ENCODE measurements at regions not wholly inside any gene's neighbourhood (a gene's known extent, or its start where the extent isn't known, plus 50 kb on each side); places are given as distances from the start of the nearest gene placed in this dataset.

DNA sequence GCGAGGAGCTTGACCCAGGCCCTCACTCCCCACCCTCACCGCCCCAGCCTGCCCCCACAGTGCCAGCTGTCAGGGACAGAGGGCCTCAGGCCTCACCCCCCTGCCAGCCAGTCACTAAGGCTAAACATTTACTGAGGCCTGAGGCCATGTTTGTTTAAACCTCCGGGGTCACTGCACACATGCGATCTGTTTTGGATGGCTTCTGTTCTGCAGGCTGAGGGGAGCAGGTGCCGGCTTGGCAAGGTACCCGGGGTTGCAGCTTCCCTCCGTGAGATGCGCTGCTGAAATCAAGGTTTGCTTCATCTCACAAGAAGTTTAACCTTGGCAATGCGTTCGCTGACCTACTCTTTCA lies 103.3 kb upstream of the BOD1 start:
- DNase-seq (ENCODE audit: low spot score): no peak

DNA sequence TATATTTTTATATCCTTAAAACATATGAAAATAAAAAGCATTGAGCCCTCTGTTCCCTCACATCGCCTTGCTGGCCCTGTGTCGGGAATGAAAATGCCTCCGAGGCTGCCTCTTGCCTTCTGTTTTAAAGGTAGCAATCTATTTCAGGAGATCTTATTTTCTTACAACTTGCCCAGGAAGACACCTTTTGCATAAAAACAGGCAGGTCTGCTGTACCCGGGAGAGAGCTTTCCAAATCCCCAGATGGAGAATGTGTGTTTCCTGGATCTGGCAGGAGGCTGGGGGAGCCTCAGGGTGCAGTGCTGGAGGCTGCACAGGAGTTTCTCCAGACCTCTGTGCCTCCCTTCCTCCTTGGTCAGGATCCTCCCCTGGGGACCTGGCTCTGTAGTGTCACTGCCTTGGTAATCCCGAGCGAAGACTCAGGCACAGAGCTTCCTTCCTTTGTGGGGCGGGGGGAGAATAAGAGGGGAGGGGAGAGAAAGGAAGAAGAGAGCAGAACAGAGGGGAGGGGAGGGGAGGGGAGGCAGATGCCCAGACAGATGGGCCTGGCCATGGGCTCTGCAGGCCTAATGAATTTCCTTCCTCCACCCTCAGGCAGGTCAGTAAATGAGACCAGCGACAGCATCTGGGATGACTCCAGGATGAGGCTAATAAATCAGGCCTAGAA lies 104.0 kb upstream of the BOD1 start:
- DNase-seq (ENCODE audit: low spot score): no peak

DNA sequence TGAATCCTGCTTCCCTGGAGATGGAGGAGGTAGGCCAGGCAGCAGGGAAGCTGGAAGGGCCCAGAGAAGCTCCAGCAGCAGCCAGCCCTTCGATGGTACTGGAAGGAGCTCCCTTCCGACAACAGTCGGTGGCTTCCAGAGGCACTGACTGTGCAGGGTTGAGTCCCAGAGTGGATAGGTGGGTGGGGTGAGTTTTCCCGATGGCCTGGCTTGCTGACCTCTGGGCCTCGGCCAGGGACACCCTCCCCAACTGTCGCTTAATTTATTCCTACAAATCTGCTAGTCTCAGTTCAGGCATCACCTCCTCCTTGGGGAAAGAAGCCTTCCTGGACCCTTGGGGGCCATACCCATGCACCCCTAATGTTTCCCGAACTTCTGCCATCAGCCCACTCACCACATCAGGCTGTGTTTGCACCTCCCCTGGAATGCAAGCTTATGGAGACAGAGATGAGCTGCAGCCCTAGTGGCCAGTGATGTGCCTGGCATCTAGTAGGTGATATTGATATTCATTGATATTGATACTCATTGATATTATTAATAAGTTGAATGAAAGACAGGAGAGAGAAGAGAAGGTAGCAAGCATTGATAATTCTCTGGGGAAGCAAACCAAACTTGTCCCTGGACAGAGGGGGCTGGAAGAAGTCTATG lies 104.6 kb upstream of the BOD1 start:
- no peak for DNase-seq (ENCODE audit: low spot score)

DNA sequence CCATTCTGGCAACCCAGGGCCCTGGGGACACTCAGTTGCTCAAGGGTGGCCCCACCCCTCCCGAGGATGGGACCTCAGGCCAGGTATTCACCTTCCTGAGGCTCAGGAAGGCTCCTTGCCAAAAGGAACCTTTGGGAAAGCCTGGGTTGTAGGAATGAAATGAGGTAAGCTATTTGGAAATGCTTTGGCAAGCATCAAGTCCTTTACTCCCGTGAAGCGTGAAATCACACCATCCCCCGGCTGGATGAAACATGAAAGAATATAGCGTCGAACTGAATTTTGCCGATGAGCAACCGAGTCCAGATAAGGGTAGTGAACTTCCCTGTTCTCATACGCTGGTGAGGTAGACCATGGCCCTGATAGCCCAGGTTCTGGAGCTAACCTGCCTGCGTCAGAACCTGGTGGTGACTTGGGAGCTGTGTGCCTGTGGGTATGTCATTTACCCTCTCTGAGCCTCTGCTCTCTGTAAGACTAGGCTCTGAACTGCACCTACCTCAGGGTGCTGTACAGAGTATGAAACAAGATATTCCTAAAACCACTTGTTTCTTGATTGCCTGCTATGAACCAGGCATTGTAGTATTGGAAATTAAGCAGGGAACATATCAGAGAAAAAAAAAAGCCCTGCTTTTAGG lies 105.3 kb upstream of the BOD1 start:
- no peak for DNase-seq (ENCODE audit: low spot score)

DNA sequence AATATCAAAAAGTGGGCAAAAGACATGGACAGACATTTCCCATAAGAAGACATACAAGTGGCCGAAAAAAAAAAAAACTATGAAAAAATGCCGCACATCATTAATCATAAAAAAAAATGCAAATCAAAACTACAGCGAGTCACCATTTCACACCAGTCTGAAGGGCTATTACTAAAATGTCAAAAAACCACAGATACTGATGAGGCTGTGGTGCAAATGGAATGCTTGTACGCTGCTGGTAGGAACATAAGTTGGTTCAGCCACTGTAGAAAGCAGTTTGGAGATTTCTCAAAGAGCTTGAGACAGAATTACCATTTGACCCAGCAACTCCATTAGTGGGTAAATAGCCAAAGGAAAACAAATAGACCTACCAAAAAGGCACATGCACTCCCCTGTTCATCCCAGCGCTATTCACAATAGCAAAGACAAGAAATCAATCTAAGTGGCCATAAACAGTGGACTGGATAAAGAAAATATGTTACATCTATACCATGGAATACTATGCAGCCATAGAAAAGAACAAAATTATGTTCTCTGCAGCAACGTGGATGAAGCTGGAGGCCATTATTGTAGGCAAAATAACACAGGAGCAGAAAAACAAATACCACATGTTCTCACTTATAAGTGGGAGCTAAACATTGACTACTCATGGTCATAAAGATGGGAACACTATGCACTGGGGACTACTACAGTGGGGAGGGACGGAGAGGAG lies 110.6 kb upstream of the BOD1 start:
- no peak for DNase-seq (ENCODE audit: low spot score)

DNA sequence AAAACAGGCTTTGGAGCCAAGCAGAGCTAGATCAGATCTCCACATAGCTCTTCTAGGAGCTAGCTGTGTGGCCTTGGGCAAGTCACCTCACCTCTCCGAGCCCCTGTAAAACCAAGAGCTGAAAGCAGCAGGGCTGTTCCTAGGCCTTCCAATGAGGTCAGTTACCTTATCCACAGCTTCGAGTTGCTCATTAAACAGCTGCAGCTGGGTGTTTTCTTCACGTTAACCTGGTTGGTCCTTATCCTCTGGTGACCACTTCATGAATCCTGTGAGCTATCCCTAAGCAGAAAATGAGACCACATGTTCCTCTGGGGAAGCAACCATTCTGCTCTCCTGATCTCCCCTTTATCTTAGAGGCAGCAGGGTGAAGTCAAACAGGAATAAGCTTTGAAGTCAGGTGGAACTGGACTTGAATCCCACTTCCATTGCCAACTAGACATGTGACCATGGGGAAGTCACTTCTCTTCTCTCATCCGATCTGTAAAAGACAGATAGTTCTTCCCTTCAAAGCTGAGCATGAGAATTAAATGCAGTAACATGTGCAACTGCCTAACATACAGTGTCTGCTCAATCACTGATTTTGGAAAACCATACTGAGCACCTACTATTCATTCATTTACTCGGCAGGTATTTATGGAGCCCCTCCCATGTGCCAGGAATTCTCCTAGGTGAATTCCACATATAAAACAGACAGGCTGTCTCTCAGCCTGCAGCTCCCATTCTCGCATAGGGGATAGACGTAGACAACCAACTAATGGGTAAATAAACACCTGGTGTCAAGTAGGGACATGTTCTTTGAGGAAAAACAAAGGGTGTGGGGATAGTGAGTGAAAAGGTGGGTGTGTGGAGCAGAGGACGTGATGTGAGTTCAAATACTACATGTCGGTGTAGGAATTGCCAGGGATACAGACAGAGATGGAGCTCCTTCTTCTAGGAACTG lies 111.7 kb upstream of the BOD1 start:
- DNase-seq (ENCODE audit: low spot score): no peak

DNA sequence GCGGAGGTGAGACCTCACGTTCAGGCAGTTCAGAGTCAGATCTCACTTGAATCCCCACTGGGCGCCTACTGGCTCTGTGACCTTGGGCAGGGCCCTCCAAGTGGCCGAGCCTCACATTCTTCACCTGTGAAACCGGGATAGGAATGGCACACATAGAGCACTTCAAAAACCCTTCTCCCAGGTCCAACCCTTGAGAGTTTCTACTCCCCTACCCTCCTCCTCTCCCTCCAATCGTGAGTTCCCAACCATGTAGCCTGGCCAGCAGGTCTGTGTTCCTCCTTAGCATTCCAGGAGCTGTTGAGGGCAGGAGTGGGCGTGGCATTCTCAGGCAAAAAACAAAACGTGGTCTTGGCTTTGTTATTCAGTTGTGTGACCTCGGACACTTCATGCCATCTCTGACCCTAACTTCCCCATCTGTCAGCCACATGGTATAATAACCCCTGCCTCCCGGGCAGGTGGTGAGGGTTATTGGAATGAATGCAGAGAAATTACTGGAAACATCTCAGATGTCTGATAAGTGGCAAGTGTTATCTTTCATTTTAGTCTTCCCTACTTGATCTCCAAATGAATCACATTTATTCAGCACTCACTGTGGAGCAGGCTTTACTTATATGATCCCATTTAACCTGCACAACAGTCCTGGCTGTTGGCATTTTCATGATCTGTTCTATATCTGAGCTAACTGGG lies 112.8 kb upstream of the BOD1 start:
- no peak for DNase-seq (ENCODE audit: low spot score)

DNA sequence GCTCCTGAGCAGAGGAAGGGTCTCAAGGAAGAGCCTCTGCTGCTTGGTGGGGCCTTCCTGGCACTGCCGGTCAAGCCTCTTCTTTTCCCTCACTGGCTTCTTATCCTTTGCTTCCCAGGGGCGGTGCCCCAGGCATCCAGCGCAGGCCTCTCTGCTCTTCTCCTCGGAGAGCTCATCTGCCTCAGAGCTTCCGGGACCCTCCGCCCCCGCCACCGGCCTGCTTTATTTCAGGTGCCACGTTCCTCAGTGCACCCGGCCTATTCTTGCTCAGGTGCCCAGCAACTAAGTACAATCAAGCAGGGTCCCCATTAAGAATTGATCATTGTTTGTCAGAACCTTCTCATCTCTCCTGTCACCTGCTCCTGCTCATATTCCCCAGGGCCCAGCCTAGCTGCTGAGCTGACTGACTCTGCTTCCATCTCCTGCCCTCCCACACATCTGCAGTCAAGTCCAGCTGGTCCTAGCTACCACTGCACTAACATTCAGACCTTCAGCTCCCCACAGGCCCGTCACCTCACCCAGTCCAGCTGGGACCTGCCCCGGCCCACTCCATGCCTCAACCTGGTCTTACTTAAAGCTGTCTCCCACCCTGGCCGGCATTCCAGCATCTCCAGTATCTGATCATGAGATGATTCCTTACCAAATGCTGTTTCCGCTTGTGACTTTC lies 114.3 kb upstream of the BOD1 start:
- no peak for DNase-seq (ENCODE audit: low spot score)

DNA sequence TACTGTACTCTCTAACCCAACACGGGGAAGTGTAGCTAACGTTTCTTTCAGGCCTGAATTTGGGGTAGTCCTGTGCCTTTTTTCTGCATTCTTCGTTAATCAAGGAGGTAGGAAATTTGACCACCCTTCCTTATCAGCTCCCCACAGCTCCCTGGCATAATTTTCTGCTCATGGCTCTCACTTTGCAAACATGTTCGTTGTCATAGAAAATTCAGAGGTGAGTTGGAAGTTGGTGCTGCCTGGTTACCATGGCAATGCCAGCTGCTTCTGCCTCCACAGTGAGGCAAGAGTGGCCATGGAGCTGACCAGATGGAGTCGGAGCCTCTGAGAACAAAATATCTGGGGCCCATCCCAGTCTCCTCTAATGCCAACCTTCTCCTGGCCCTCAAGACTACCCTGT lies 116.6 kb upstream of the BOD1 start:
- no peak for DNase-seq (ENCODE audit: low spot score)

DNA sequence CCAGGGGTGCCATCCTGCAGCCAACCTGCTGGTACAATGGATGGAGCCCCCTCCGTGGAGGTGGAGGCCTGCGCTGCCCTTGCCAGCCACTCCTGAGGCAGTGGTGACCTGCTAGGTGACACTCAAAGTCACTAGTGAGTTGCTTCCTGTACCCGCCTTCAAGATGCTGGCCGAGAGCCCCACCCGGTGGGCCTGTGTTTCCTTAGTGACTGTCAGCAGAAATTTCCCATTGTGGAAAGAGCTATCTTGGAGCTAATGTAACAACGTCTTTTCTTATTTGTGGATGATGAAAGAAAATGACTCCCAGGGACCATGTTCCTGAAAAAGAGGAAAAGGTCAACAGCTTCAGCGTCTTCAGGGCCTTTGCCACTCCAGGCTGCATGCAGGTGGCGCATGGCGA lies 117.0 kb upstream of the BOD1 start:
- DNase-seq (ENCODE audit: low spot score): no peak

DNA sequence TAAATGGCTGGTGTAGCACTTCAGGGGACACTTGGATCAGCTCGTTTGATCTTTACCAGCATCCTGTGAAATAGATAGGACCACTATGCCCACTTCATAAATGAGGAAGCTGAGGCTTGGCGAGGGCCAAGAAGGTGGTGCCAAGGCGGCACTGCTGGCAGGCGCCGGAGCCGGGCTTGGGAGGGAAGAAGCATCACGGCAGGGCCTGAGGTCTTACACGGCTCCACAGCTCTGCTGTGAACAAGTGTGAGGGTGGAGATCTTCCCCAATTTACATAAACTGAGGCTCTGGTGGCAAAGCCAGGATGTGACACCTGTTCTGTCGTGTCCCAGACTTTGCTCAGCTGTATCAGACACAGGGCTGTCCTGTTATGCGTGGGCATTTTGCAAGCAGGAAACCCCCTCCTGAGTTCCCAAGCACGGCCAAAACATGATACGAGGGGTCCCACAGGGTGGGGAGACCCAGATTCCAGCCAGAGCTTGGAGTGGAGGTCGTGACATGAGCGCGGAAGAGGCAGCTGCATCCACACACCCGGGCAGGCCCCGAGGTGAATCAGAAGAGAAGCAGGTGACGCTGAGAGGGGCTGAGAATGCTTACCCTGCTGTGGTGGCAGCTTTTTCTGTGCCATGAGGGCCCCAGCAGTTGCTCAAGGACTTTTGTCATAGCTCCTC lies 117.5 kb upstream of the BOD1 start:
- DNase-seq (ENCODE audit: low spot score): peak; percentile 70

DNA sequence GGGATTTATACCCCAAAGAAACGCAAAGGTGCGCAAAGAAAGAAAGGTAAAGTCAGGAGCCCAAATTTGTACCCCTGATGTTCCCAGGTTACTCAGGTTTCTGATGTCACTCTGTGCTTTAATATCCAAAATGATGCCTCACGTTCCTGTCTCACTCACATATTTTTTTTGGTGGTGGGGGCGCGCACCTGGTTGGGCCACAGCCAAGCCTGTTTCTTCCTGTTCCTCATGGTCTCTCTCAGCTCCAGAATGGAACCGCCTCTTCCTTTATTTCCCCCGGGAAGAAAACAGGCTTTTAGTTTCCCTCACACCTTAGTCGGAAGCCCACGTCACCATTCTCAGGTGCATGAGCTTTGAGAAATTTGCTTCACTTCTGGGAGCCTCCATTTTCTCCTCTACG lies 118.3 kb upstream of the BOD1 start:
- DNase-seq (ENCODE audit: low spot score): no peak

DNA sequence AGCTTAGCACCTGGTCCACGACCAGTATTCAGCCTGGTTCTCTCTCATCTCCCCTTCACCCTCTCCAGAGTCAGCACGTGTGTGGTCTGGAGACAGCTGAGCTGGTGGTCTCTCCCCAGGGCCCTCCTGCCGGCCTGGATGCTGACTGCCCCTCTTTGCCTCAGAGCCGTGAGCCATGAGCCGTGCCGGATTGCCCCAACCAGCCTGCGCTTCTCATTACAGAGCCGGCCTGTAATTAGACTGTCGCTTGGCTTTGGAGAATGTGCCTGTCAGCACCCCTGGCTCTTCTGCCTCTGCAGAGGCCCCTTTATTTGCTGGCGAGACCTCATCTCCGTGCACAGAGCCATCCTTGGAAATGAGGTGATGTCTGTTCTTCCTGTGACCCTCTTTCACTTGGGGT lies 118.7 kb upstream of the BOD1 start:
- DNase-seq (ENCODE audit: low spot score): no peak

DNA sequence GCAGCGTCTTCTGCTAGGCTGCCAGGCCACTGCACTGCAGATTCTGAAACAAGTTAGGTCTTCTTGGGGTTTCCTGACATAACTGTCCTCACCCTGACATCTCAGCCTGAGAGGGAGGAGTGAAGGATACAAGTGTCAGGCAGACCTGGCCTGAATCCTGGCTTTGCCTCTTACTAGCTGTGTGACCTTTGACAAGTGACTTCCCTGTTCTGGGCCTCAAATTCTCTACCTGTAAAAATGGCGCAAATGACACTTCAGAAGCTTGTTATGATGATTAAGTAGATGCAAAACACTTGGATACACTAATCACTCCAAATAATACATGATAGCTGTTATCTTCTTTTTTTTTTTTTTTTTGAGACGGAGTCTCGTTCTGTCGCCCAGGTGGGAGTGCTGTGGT lies 119.2 kb upstream of the BOD1 start:
- no peak for DNase-seq (ENCODE audit: low spot score)

DNA sequence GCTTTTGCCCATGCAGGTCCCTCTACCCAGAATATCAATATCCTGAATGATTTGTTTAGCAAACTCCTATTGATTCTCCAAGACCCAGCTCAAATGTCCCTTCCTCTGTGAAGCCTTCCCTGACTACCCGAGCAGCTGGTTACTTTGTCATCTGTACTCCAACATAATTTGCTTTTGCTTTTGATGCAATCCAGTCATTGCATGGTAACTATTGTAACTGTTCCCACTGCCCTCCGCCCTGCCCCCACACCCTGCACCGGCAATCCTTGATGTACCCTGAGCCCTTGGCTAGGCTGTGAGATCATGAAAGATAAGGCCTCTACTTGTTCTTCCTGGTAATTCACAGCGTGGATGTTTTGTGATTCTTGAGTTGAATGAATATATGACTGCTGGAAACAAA lies 119.9 kb upstream of the BOD1 start:
- no peak for DNase-seq (ENCODE audit: low spot score)

DNA sequence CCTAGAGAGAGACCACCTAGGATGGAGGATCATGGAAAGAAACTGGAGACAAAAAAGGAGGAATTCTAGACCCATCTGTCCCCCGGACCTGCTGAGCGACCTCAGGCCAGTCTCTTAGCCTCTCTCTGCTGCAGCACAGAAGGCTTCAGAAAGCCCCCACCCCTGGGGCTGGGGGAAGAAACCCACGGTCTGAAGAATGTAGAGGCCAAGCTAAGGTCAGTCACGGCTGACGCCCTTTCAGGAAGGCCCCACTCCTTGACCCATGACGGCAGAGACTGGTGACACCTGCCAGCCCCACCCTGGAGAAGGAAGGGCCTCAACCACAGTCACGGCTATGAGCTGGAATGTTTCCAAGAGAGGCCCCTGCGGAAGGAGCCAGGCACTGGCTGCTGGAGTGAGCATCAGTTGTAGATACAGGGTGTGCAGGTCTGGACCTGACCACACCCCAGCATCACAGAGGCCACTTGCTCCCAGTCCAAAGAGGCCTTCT lies 120.5 kb upstream of the BOD1 start:
- DNase-seq (ENCODE audit: low spot score): no peak

DNA sequence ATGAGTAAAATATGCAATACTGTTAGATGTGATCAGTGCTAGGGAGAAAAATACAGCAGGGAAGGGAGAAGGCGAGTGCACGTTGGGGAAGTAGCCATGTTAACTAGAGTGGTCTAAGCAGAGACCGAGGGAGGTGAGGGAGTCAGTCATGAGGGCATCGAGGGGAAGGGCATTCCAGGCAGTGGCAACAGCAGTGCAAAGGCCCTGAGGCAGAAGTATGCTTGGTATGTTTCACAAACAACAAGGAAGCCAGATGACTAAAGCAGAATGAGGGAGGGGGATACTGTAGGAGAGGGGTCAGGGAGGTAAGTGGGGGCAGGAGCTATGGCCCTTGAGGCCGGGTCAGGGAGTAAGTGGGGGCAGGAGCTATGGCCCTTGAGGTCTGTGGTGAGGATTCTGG lies 123.3 kb upstream of the BOD1 start:
- DNase-seq (ENCODE audit: low spot score): no peak

DNA sequence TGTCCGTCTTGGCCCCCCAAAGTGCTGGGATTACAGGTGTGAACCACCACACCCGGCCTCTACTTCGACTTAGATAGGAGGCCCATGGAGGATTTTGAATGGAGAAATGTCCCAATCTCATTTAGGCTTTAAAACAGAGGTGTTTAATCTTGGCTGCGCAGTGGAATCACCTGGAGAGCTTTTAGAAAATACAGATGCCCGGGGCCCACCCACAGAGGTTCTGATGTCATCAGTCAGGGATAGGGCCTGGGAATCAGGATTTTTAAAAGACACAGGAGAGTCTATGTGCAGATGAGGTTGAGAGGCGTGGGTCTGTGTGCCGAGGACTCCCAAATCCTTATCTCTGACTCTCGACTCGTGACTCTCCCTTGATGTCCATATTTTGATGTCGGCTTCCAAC lies 124.0 kb upstream of the BOD1 start:
- DNase-seq (ENCODE audit: low spot score): no peak

DNA sequence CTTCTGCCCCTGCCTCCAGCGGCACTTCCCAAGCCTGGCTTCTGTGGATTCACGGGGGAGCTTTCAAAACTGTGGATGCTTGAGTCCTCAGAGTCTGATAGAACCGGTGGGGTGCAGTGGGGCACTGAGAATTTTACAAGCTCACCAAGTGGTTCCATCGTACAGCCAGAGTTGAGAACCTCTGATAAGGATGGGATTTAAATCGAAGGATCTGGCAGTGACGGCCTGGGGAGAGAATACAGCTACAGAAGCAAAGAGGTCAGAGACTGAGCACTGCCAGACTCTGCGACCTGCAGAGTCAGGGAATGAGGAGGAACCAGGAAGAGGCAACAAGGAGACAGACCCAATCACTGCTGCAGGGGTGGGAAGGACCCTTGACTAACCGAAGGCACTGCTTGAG lies 124.6 kb upstream of the BOD1 start:
- DNase-seq (ENCODE audit: low spot score): no peak

DNA sequence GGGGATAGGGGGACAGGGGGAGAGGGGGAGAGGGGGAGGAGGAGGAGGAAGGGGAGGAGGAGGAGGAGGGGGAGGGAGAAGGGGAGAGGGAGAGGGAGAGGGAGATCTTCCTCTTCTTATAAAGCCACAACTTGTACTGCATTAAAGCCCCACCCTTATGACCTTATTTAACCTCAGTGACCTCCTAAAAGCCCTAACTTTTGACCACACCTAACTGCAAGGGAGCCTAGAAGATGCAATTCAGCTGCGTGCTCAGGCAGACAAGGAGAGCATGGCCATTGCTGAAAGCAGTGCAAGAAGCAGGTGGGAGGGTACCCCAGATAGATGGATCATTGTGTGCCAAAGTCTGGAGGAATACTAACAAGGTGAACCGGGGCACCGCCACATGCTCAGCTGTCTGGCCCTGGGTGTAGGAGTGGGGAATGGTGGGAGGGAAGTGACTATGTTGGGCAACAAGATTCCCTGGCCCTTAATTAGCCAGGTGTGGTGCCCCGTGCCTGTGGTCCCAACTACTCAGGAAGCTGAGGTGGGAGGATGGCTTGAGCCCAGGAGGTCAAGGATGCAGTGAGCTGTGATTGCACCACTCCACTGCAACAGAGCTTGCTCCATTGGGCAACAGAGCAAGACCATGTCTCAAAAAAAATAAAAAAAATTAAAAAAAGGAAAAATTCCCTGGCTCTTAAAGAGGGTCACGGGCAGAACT lies 125.4 kb upstream of the BOD1 start:
- DNase-seq (ENCODE audit: low spot score): no peak

Data from germinal center (tissue), 1 donor.